NCI-H1417 treated with DMSO at 0.1 percent for 48 hours (cell line): ENCODE measurements at regions not wholly inside any gene's neighbourhood (a gene's known extent, or its start where the extent isn't known, plus 50 kb on each side); places are given as distances from the start of the nearest gene placed in this dataset.

Experiments used
- DNase-seq: peaks from one replicate; lab custom pipeline; 2025; lab: John Stamatoyannopoulos, UW

DNA sequence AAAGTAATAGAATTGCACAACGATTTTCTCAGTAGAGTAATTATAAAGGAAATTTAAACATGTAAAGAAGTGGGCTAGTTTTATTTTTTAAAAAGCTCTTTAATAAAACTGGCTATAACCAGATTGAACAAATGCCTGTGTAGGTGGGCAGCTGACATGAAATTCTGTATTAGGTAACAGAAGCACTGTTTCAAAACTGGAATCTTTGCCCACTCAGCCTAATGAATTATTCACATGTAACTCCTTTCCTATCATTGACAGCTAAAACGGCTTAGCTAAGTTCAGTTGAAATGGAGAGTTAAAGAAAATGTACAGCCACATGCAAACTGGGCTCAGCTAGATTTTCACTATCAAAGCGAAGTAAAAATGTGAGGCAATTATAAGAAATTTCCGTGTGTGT lies 1300.1 kb upstream of the ACO1 start:
- DNase-seq: no peak

DNA sequence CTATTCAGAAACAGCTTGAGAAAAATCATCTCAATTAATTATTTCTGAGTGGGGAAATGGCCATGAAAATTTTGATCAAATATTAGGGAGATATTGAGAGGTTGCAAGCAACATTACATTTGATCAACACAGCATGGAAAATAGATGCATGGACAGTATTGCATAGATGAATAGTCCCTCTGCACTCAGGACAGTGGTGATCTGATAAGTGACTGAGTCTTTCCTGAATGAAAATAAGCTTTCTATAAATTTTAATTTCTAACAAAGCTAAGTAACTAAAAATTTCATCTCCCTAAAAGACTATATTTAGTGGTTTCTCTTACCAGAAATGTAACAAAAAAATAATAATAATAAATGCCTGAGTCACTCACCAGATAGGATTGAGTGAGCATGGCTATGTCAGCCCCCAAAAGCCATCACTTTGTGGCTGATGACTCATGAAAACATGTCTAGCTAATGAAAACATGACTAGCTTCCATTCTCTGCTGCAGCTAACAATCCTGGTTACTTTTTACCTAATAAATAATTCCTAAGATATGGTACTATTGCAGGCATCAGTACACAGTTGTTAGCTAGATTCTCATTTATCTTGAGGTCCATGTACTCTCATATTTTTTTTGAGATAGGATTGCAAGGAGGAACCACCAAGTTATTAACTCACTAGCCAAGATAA lies 1294.8 kb upstream of the ACO1 start:
- no peak for DNase-seq

DNA sequence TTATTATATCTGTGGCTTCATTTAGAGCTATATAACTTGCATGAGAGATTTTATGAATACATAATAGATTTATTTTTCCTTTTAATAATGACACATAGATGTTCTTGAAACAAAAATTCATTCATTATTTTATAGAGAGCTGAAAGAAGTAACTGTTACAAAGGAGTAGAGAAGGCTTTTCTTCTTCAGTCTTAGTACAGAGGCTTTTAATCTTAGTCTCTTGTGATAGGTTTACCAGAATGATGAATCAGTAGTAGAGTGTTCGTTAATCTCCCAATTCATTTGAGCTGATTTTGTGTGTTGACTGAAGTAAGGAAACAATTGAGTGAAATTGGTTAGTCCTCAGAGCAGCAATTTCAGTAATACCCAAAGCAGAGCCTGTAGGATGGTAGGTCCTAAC lies 1284.1 kb upstream of the ACO1 start:
- no peak for DNase-seq

DNA sequence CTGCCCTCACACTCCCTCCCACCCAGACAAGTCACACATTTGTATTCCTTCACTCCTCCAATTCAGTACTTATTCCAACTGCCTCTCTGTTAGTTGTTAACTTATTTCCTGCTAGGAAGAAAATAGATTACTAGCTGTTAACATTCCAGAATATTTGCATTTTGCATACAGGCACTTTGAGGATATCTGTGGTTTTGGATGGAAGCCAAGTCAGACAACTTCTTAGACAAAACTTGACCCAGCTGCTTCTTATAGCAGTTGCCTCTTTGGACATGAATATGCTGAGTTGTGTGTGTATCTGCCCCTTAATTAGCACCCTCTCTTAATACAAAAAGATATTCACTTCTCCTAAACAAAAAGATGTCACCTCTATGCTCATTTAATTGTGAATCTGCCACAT lies 1280.6 kb upstream of the ACO1 start:
- DNase-seq: no peak

DNA sequence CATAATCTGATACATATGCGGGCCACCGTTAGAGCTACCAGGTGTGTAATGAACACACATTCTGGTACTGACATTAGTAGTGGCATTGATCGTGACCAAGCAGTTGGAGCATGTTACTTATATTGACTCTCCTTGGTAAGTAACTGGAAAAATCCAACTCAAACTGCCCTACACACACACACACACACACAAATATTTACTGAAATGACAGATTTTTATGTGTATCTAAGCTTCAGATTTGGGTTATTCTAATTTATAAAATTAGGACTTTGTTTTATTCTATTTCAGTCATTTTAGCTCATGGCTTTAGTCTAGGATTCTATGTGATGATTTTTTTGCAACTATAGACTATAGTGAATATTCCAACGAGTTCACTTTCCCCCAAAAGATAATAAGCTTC lies 1280.2 kb upstream of the ACO1 start:
- no peak for DNase-seq

DNA sequence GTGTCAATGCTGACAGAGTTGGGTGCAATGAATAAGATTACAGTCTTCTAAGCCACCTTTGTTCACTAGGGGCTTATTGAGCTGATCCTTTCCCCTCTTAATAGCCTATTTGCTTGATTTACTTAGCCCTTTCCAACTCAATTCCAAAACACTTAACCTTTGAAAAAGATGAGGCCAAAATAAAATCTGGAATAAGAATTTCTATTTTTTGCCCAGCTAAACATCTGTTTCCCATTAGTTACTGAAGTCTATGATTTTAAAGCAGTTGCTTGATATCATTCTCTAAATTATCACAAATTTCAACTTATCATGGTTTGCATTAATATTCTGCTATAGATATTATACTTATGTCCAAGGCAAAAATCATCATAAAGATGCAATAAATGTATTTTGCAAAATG lies 1272.0 kb upstream of the ACO1 start:
- DNase-seq: no peak

DNA sequence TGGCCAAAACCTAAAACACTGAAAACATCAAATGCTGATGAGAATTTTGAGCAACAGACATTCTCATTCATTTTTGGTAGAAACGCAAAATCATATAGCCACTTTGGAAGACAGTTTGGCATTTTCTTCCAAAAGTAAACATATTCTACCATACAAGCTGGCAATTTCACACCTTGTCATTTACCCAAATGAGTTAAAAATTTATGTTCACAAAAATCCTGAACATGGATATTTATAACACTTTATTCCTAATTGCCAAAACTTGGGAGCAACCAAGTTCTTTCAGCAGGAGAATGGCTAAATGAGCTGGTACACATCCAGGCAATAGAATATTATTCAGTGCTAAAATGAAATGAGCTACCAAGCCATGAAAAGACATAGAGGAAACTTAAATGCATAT lies 1270.1 kb upstream of the ACO1 start:
- DNase-seq: no peak

DNA sequence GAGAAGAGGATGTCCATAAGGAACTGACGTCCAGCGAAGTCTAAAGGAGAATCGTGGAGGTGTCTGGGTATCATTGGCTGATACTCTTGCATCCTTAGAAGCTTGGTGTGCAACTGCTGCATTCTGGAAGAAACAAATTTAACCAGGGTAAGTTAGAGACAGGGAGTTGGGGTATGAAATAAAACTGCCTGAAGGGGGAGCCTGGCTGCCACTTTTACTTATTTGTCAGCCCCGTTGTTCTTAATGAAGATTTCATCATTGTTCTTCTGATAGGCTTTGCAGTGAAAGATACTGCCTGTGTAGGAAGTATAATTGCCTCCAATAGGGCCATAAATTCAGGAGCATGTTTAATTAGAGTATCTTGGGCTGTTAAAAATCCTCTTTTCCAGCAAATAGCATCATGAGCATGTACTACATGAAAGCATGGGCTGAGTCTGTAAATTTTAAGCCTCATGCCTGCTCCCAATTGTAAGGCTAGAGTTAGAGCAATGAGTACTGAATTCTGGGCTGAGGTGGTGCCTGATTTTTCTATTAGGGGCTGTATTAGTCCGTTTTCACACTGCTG lies 1264.5 kb upstream of the ACO1 start:
- DNase-seq: no peak

DNA sequence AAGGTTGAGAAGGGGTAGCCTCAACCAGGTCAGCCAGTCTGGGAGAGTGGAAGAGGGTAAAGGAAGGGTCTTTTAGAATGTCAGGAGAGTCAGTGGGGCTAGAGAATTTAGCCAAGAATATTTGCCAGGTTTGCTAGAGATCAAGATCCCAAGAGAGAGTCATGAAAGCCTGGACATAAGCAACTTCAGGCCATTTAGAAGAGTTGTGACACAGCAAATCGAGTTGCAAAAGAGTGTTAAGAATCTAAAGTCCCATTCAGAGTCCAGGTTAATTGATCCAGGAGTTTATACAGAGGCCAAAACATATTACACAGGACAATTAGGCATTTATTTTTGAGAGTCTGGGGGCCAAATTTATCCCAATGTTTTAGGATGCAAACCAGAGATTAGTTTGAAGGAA lies 1260.1 kb upstream of the ACO1 start:
- no peak for DNase-seq

DNA sequence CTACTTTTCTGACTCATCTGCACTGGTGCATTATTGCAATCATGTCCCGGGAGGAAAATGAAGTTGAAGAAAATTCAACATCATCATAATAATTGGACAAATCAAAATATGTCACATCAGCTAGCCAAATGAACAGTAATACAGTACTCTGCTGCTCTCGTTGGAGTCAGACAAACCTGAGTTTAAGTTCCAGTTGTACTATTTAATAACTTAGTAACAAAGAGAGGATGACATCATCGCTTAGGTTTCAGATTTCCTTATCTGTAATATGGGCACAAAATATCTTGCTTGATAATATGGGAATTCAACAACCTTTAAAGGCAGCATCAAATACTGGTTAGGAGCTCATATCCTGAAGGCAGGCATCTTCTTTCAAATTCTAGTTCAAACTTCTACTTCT lies 1248.9 kb upstream of the ACO1 start:
- no peak for DNase-seq

DNA sequence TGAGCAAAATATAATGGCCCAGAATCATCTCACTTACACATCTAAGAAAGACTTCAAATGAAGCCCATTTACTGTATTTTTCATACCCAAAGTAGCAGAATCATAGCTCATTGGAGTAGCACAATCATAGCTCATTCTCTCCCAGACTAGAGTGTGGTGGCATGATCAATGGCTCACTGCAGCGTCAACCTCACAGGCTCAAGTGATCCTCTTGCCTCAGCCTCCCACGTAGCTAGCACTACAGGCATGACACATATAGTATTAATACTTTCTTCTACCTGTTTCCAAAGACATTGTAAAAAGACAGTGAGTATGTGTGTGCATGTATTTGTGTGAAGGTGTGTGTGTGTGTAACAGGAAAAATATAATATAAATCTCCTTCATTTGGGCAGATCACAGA lies 1247.9 kb upstream of the ACO1 start:
- no peak for DNase-seq

DNA sequence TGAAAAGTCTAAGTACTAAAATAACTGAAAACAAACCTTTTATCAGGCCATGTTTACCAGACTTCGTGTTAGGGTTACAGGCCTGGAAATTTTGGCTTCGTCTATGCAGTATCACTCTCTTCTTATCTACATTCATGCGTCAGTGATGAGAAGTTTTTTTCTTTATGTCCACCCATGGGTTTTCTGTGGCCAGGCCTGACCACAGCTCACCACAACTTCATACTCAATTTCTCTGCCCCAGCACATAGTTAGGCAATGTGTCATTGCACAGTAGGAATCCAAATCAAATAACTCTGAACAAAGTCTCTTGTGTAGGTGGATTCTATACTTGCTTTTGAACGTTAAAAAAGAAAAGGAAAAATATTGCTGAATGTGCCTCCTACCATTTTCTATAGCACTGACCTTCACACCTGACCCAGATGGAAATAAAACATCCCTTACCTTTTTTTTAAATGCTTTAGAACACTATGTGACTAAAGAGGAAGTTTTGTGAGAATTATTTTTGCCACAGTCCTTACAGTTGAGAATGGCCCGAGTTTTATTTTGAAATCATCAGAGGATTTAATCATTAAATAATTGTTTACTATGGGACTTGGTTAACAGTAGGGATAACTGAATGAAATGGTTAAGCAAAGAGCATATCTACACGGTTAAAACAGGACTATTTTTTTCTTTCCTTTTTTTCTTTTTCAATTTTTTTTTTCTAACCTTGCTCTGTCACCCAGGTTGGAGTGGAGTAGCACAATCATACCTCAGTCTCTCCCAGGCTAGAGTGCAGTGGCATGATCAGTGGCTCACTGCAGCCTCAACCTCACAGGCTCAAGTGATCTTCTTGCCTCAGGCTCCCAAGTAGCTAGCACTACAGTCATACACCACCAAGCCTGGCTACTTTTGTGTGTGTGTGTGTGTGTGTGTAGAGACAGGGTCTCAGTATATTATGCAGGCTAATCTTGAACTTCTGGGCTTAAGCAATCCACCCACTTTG lies 1247.0 kb upstream of the ACO1 start:
- DNase-seq: no peak

DNA sequence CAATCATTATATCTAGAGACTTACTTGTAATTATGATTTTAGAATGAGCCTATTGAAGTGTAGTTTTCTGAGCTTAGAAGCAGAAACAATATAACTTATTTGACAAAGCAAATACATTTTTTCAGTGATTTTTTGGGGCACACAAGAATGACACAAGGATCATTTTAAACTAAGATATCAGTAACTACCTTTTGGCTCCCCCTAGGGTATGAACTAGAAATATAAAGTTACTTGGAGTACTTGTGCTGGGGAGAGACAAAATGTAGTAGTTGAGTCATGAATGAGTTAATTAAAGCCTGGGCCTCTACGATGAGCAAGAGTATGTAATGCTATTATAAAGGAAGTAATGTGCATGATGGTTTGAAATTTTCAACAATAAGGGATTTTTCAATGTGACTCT lies 1244.1 kb upstream of the ACO1 start:
- no peak for DNase-seq

DNA sequence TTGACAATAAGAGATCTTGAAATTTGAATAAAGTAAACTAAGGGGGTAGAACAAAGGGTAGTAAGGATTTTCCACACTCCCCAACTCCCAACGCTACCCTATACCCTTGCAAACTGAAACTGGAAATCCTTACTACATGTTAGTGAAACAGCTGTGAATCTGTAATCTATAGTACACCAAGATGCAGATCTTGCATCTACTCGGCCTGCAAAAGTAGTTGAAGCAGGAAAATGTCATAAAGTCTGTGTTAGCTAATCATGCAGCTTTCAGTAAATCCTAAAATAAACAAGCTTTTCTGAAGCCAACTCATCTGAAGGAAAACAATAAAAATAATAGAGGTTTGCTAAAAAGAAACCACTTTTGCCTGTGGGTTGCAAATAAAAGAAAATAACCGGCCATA lies 1242.0 kb upstream of the ACO1 start:
- no peak for DNase-seq

DNA sequence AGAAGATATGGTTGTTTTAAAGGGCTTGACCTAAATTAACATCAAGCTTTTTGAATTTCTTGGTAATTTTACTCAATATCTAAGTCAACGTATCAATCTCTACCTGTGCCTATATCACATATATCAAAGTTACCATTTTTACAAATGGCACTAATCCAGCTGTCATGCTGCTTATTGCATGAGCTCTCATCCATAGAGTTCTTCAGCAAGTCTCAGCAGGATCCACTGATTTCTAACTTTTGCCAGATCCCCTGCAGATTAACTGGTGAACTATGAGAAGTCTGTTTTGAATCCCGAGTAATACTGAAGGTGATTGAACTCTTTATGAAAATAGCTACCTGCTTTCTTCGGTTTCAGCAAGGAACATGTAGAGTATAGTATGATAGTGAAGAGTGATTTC lies 1239.8 kb upstream of the ACO1 start:
- no peak for DNase-seq

DNA sequence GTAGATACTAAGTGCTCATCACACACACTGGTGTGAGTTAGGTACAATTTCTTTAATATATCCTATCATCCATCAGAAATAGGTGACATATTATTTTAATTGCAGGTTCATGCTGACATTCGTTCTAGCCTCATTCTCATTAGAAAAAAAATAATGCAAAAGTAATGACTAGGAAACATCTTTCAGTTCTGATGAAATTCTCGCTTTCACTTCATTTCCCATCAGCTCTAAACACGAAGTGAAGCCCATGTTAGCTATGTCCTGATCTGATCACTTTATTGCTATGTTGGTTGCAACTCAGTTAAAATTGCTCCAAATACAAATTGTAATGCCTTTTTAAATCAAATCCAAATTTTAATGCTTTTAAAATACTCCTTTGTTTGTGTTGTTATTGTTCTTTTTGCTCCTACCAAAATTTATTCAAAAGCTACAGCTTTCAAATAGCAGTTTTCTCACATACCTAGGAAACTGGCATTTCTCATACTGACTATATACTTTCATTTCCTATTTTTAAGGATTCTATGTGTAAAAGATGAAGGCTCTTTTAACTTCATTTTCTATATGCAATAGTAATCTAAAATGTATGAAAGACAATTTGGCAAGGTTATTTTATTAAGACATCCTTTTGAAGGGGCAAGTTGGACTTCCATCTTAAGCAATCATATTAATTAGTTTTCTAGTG lies 1237.8 kb upstream of the ACO1 start:
- no peak for DNase-seq

DNA sequence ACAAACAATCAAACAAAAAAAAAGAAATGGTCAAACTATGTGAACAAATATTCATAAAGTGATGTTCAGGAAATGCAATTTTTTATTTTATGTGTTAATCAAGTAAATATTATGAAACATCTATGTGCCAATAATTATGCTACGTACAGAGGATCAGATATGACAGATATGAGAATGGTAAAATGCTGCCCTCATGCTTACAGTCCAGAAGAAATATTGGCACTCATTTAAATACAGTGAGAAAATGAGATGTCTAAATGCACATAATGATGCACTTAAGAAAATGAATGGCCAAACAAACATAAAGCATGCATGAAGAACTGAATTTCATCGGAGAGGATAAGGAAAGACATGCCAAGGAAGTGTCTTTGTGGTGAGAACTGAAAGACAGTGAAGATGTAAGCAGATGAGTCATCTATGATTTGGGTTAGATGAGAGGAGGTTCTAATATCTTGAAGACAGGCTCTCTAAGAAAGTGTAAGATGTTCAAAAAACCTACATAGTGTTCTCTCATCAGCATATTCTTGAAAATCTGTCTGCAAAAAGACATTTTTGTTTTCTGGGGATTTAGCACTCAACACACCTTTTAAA lies 1231.1 kb upstream of the ACO1 start:
- no peak for DNase-seq

DNA sequence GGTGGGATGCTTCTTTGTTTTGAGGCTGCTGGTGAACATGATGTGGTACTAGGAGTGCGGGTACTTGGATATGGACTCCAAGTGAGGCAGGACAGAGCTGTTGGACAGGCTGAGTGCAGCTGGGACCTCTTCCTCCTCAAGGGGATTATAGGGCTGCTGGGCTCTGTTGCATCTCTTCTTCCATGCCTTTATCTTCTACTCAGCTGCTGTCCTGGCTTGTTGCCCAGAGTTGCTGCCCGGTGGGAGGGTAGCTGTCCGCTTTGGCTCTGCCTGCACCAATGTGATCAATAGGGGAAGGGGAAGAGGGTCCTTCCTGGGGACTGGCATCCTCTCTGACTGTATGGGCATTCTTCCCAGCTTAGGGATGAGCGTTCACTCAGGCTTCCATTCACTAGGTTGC lies 1217.9 kb upstream of the ACO1 start:
- no peak for DNase-seq

DNA sequence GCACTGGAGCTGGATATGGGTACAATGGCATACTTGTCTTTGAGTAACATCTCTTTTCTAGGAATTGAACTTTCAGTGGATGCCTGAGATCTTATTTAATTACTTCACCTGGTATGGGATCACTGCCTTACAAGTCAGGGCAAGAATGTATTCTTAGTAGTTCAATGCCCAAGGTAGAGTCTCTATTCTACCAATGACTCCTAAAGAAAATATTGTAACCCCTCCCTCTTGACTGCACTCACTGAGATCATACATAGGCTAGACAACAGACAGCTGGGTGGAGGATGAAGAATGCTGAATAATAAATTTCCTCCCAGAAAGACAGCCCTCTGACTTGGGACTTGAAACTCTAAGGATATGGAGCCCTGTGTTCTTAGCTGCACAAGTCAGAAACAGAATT lies 1216.3 kb upstream of the ACO1 start:
- DNase-seq: no peak

DNA sequence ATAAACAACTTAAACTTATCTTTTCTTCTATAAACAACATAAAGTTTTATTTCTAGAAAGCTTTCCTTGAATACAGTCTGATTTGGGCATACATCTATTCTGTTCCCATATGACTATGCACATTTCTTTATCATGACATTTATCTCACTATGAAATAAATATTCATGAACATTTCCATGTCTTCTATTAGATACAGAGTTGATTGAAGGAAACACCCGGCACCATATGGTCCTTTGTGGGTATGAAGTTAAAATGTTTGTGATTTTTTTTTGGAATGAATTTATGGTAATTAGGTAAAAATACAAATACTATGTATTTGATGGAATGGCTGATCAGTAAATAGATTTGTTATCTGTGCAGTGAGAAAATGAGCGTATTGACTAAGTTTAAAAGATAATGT lies 1209.8 kb upstream of the ACO1 start:
- DNase-seq: no peak

DNA sequence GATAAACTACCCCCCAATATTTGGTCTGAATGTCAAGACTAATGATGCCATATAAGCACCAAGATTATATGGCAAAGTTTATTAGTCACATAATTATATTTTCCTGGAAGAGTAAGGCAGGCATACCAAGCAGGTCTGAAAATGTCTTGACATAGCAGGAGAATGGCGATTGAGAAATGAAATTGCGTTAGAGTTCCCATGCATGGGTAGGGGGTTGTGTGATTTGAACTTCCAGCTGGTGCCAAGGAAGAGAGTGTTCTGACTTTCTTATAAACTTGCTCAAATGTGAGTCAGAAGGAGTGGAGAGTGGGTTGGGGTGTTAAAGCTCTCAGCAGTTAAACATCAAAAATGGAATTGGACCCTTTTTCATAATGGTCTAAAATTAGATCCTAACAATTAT lies 1200.6 kb upstream of the ACO1 start:
- no peak for DNase-seq

DNA sequence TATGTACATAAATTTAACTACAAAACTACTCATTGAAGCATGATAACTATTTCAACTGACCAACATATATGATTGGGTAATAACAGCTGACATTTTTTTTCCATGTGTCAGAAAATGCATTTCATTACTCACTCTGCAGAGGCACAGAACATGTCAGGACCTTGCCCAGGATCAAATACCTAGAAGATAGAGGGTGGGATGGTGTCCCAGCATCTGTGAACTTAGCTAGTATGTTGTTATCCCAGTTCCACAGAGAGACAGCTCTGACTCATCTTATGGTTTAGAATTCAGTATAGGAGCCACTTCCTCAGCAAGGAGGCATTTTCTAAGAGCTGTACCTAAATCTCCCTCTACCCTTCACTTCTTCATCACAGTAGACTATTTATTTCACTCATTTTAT lies 1198.6 kb upstream of the ACO1 start:
- DNase-seq: no peak
